ENCODE measurements at regions not wholly inside any gene's neighbourhood (a gene's known extent, or its start where the extent isn't known, plus 50 kb on each side); places are given as distances from the start of the nearest gene placed in this dataset.

DNA sequence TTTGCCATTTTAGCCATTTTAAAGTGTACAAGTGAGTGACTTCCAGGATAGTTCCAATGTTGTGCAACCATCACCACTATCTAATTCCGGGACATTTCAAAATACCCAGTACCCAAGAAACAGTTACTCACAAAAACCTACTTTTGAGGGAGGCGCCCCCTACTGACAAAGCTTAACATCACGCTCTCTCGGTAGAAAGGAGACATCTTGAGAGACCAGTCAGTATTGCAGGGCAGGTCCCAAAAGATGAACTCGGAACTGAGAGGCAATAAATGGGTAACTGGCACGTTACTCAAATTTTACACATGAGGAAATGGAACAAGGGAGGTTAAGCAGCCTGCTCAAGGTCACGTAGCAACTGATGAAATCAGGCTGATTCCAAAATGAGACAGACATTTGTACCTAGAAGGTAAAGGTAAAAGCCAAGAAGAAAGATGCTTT, 50.0 kb upstream of the POU2AF1 start (continued):
- TF ChIP-seq, protein P1, sequence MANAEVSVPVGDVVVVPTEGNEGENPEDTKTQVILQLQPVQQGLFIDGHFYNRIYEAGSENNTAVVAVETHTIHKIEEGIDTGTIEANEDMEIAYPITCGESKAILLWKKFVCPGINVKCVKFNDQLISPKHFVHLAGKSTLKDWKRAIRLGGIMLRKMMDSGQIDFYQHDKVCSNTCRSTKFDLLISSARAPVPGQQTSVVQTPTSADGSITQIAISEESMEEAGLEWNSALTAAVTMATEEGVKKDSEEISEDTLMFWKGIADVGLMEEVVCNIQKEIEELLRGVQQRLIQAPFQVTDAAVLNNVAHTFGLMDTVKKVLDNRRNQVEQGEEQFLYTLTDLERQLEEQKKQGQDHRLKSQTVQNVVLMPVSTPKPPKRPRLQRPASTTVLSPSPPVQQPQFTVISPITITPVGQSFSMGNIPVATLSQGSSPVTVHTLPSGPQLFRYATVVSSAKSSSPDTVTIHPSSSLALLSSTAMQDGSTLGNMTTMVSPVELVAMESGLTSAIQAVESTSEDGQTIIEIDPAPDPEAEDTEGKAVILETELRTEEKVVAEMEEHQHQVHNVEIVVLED (CRISPR knock-in tag; IDR thresholded peaks at IDR 0.05) = no peak
- TF ChIP-seq SMC3 (conservative IDR thresholded peaks at IDR 0.05; ENCODE audit: insufficient read depth, low read depth, low read length) = 0 out of 2 replicates have a peak, but pooled peaks have one; percentile 34

Data from K562 (cell line).